ENCODE measurements at regions not wholly inside any gene's neighbourhood (a gene's known extent, or its start where the extent isn't known, plus 50 kb on each side); places are given as distances from the start of the nearest gene placed in this dataset.

GRCh38 chr2:138132108-138132507, 167.8 kb downstream of the HNMT start:
- Histone ChIP-seq H3K4me1 (ENCODE audit: insufficient read depth, low read length) (peaks cover 19% of the 10 kb centered on the region; the same call in 1 of the 2 replicates), H3K4me3 (ENCODE audit: low read length) (no peak overlapping the region), H3K9ac (ENCODE audit: low read depth, low read length) (no peak overlapping the region), H3K27ac (ENCODE audit: low read length) (no peak overlapping the region), H3K9me3 (ENCODE audit: insufficient read depth, low read depth, low read length) (no peaks in the 10 kb centered on the region), H3K27me3 (ENCODE audit: insufficient read depth, low read length) (no peaks in the 10 kb centered on the region), H3K36me3 (ENCODE audit: insufficient read depth, low read depth, low read length) (no peaks in the 10 kb centered on the region)

DNA sequence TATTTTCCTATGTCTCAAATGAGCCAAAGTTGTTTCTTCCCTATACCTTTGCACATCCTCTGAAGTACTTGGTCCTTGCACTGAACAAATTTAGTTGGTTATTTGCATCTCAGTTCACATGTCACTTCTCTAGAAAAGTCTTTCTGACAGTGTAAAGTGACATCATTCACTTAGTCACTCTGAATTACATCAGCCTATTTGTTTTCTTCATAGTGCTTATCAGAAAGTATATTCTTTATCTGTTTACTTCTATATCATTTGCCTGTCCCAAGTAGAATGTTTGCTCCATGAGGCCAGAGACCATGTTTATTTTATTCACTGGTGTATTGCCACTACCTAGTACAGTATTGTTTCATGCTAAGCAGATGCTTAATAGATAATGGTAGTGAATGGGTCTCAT, 173.7 kb downstream of the HNMT start:
- no peaks in the 10 kb centered on the region for H3K9me3 ChIP-seq (ENCODE audit: insufficient read depth, low read depth, low read length)
- no peaks in the 10 kb centered on the region for H3K36me3 ChIP-seq (ENCODE audit: insufficient read depth, low read depth, low read length)
- H3K27me3 ChIP-seq (ENCODE audit: insufficient read depth, low read length), result no peaks in the 10 kb centered on the region
- peaks cover 19% of the 10 kb centered on the region; the same call in 1 of the 2 replicates for H3K4me1 ChIP-seq (ENCODE audit: insufficient read depth, low read length)
- H3K27ac ChIP-seq (ENCODE audit: low read length), result no peak overlapping the region
- no peak overlapping the region for H3K4me3 ChIP-seq (ENCODE audit: low read length)
- H3K9ac ChIP-seq (ENCODE audit: low read depth, low read length), result no peak overlapping the region

- H3K4me3 ChIP-seq (ENCODE audit: low read length), result no peak overlapping the region
- H3K4me1 ChIP-seq (ENCODE audit: insufficient read depth, low read length), result no peaks in the 10 kb centered on the region
- H3K9ac ChIP-seq (ENCODE audit: low read depth, low read length), result no peak overlapping the region
- no peaks in the 10 kb centered on the region for H3K9me3 ChIP-seq (ENCODE audit: insufficient read depth, low read depth, low read length)
- H3K27me3 ChIP-seq (ENCODE audit: insufficient read depth, low read length), result no peaks in the 10 kb centered on the region
- no peak overlapping the region for H3K27ac ChIP-seq (ENCODE audit: low read length)
- no peaks in the 10 kb centered on the region for H3K36me3 ChIP-seq (ENCODE audit: insufficient read depth, low read depth, low read length)
These were observed 183.5 kb downstream of the HNMT start for GRCh38 chr2:138147796-138148195.

DNA sequence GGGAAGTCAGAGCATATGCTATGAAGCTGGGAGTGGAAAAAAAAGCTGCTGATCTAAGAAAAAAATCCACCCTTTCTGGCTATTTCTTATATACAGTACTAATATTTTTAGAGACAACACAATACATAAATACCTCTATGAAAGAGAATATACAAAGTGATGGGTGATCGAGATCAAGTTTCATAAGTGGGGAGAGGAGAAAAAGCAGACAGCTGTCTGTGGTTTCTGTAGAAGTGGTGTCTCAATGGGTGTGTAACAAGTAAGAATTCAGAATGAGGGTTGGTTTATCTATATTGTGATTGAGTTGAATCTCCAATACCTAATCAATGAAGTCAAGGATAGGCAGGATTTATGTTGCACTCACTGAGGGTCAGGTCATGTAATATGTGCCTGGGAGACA, 191.0 kb downstream of the HNMT start:
- no peak overlapping the region for H3K27ac ChIP-seq (ENCODE audit: low read length)
- H3K36me3 ChIP-seq (ENCODE audit: insufficient read depth, low read depth, low read length), result no peaks in the 10 kb centered on the region
- no peak overlapping the region for H3K4me3 ChIP-seq (ENCODE audit: low read length)
- H3K9me3 ChIP-seq (ENCODE audit: insufficient read depth, low read depth, low read length), result no peaks in the 10 kb centered on the region
- H3K9ac ChIP-seq (ENCODE audit: low read depth, low read length), result no peak overlapping the region
- no peaks in the 10 kb centered on the region for H3K27me3 ChIP-seq (ENCODE audit: insufficient read depth, low read length)
- H3K4me1 ChIP-seq (ENCODE audit: insufficient read depth, low read length), result no peaks in the 10 kb centered on the region

GRCh38 chr2:138157372-138157771, 193.1 kb downstream of the HNMT start:
- Histone ChIP-seq H3K27me3 (ENCODE audit: insufficient read depth, low read length) (no peaks in the 10 kb centered on the region), H3K9ac (ENCODE audit: low read depth, low read length) (no peak overlapping the region), H3K4me1 (ENCODE audit: insufficient read depth, low read length) (no peaks in the 10 kb centered on the region)

GRCh38 chr2:138170485-138170884, 206.2 kb downstream of the HNMT start:
- H3K27ac ChIP-seq (ENCODE audit: low read length), result no peak overlapping the region
- no peak overlapping the region for H3K9ac ChIP-seq (ENCODE audit: low read depth, low read length)
- no peaks in the 10 kb centered on the region for H3K4me1 ChIP-seq (ENCODE audit: insufficient read depth, low read length)
- no peak overlapping the region for H3K4me3 ChIP-seq (ENCODE audit: low read length)
- H3K36me3 ChIP-seq (ENCODE audit: insufficient read depth, low read depth, low read length), result no peaks in the 10 kb centered on the region
- peaks cover 12% of the 10 kb centered on the region for H3K9me3 ChIP-seq (ENCODE audit: insufficient read depth, low read depth, low read length)
- no peaks in the 10 kb centered on the region for H3K27me3 ChIP-seq (ENCODE audit: insufficient read depth, low read length)

More at GRCh38 chr2:138157372-138157771, 193.1 kb downstream of the HNMT start:
- no peak overlapping the region for H3K27ac ChIP-seq (ENCODE audit: low read length)
- no peaks in the 10 kb centered on the region for H3K9me3 ChIP-seq (ENCODE audit: insufficient read depth, low read depth, low read length)
- no peak overlapping the region for H3K4me3 ChIP-seq (ENCODE audit: low read length)
- no peaks in the 10 kb centered on the region for H3K36me3 ChIP-seq (ENCODE audit: insufficient read depth, low read depth, low read length)

GRCh38 chr2:138171244-138171643, 207.0 kb downstream of the HNMT start:
- H3K9ac ChIP-seq (ENCODE audit: low read depth, low read length), result no peak overlapping the region
- no peak overlapping the region for H3K4me3 ChIP-seq (ENCODE audit: low read length)
- no peaks in the 10 kb centered on the region for H3K27me3 ChIP-seq (ENCODE audit: insufficient read depth, low read length)
- H3K4me1 ChIP-seq (ENCODE audit: insufficient read depth, low read length), result no peaks in the 10 kb centered on the region
- H3K9me3 ChIP-seq (ENCODE audit: insufficient read depth, low read depth, low read length), result peaks cover 5% of the 10 kb centered on the region
- H3K36me3 ChIP-seq (ENCODE audit: insufficient read depth, low read depth, low read length), result no peaks in the 10 kb centered on the region
- no peak overlapping the region for H3K27ac ChIP-seq (ENCODE audit: low read length)

DNA sequence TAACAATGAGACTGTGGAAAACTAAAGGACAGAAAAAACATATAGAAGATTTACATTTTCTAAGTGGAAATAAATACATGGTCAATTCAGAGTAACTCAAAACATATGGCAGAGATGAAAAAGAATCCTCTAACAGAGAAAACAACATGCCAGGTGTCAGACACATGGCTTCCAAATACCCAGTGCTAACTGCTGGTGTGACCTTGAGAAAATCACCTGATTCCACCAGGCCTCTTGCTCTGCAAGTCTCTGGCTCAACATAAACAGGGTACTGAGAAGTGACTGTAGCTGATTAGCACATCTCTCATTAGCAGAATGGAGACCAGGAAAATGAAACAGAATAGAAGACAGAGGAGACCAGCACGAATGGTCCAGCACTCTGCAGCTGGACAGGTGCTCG, 210.8 kb downstream of the HNMT start:
- Histone ChIP-seq H3K9me3 (ENCODE audit: insufficient read depth, low read depth, low read length) (no peaks in the 10 kb centered on the region), H3K27ac (ENCODE audit: low read length) (no peak overlapping the region), H3K4me3 (ENCODE audit: low read length) (no peak overlapping the region), H3K4me1 (ENCODE audit: insufficient read depth, low read length) (no peaks in the 10 kb centered on the region), H3K27me3 (ENCODE audit: insufficient read depth, low read length) (no peaks in the 10 kb centered on the region), H3K36me3 (ENCODE audit: insufficient read depth, low read depth, low read length) (no peaks in the 10 kb centered on the region), H3K9ac (ENCODE audit: low read depth, low read length) (no peak overlapping the region)

GRCh38 chr2:138176862-138177439, 212.7 kb downstream of the HNMT start:
- Histone ChIP-seq H3K9ac (ENCODE audit: low read depth, low read length) (no peak overlapping the region), H3K4me3 (ENCODE audit: low read length) (no peak overlapping the region)

GRCh38 chr2:138177693-138178092, 213.4 kb downstream of the HNMT start:
- Histone ChIP-seq H3K9me3 (ENCODE audit: insufficient read depth, low read depth, low read length) (no peaks in the 10 kb centered on the region), H3K36me3 (ENCODE audit: insufficient read depth, low read depth, low read length) (no peaks in the 10 kb centered on the region), H3K27ac (ENCODE audit: low read length) (no peak overlapping the region), H3K4me1 (ENCODE audit: insufficient read depth, low read length) (peaks cover 10% of the 10 kb centered on the region), H3K27me3 (ENCODE audit: insufficient read depth, low read length) (no peaks in the 10 kb centered on the region), H3K9ac (ENCODE audit: low read depth, low read length) (no peak overlapping the region), H3K4me3 (ENCODE audit: low read length) (no peak overlapping the region)

More at GRCh38 chr2:138176862-138177439, 212.7 kb downstream of the HNMT start:
- Histone ChIP-seq H3K4me1 (ENCODE audit: insufficient read depth, low read length) (peaks cover 5% of the 10 kb centered on the region), H3K27me3 (ENCODE audit: insufficient read depth, low read length) (no peaks in the 10 kb centered on the region), H3K36me3 (ENCODE audit: insufficient read depth, low read depth, low read length) (no peaks in the 10 kb centered on the region), H3K9me3 (ENCODE audit: insufficient read depth, low read depth, low read length) (no peaks in the 10 kb centered on the region), H3K27ac (ENCODE audit: low read length) (no peak overlapping the region)

DNA sequence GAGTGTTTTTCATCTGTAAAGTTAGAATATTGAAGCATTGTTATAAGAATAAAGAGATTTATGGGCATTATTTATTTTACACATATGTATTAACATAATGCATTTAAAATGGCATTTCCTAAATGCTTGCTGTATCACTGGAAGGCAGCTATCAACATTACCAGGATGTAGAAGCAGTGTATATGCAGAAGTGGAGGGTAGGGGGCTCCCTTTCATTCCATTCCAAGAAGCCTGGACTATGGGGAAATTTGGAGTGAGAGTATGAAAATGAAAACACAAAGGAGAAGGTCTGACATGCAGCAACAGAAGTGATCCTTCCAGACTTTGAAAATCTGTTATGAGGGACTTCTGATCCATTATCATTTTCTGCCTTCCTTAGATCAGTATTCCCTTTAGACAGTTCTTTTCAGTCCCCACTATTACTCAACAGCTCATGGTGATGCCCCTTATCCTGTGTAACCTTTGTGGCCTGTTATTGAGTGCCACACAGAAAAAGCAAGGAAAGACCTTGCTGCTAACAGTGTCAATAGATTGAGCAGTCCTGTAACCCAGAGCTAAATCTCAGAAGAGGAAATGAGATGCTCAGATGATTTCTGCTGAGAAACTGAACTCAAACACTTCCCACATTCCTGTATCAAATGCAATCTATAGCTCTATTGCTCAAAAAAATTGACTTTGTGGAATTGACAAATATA, 216.6 kb downstream of the HNMT start:
- Histone ChIP-seq H3K27me3 (ENCODE audit: insufficient read depth, low read length) (no peaks in the 10 kb centered on the region), H3K27ac (ENCODE audit: low read length) (no peak overlapping the region), H3K9me3 (ENCODE audit: insufficient read depth, low read depth, low read length) (no peaks in the 10 kb centered on the region), H3K36me3 (ENCODE audit: insufficient read depth, low read depth, low read length) (no peaks in the 10 kb centered on the region), H3K9ac (ENCODE audit: low read depth, low read length) (no peak overlapping the region), H3K4me1 (ENCODE audit: insufficient read depth, low read length) (peaks cover 21% of the 10 kb centered on the region), H3K4me3 (ENCODE audit: low read length) (no peak overlapping the region)

DNA sequence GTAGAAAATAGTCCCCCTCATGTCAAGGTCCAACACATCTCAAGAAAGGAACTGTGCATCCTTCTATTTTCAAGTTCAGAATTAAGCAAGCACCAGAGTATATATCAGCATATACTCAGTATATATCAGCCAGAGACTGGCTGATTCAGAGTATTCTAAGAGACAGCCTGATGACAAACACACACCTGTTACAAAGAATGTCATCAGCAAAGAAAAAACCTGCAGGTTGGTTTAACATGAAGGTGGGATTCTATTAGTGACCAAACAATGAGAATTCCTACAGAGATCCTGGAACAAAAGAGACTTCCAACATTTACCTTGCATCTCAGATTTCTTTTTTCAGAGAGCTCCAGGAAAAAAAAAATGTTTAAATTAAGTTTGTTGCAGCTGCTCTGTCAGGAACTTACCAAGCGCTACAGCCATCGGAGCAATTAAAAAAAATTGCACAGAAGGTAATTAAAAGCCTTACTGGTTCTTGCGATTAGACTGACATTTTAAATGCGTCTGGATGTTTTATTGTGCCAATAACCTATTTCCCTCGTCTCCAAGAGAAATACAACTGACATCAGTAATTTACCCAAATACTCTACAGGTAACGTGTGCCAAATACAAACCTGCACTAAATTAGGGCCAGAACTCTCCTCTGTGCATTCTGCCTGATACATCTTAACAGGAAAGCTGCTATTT, 218.1 kb downstream of the HNMT start:
- Histone ChIP-seq H3K9me3 (ENCODE audit: insufficient read depth, low read depth, low read length) (no peaks in the 10 kb centered on the region), H3K27me3 (ENCODE audit: insufficient read depth, low read length) (no peaks in the 10 kb centered on the region), H3K4me1 (ENCODE audit: insufficient read depth, low read length) (peaks cover 24% of the 10 kb centered on the region), H3K9ac (ENCODE audit: low read depth, low read length) (no peak overlapping the region), H3K4me3 (ENCODE audit: low read length) (no peak overlapping the region), H3K27ac (ENCODE audit: low read length) (no peak overlapping the region), H3K36me3 (ENCODE audit: insufficient read depth, low read depth, low read length) (no peaks in the 10 kb centered on the region)
